HepG2 (cell line): ENCODE measurements at regions not wholly inside any gene's neighbourhood (a gene's known extent, or its start where the extent isn't known, plus 50 kb on each side); places are given as distances from the start of the nearest gene placed in this dataset.

Experiments
- ATAC-seq: fragments of 200-7000 bp; cut with Tn5 transposase; 3 replicates; pipeline ENCODE4 v1.9.1; 2020; ENCODE audit warnings: mild to moderate bottlenecking, moderate library complexity
- BruUV-seq: library from RNA; stranded (reverse); fragments of 400-500 nt; replicated peaks from 2 replicates; lab custom pipeline; 2021; lab: Mats Ljungman, UMichigan
- CTCF ChIA-PET: fragments of 300-600 bp; formaldehyde crosslinking; extraction: SDS; loops from one replicate; lab custom pipeline; 2021; ENCODE audit warnings: low total read pairs, inconsistent platforms, low intra/inter-chr PET ratio; lab: Yijun Ruan, JAX
- POLR2A ChIA-PET: fragments of 350-600 bp; sonication (Branson Sonifier 250); formaldehyde crosslinking; loops from one replicate; lab custom pipeline; 2020; ENCODE audit warnings: antibody characterized with exemption, inconsistent platforms; lab: Yijun Ruan, JAX
- DNase-seq: peaks from one replicate; pipeline ENCODE4 v3.0.0-alpha.2; 2015; ENCODE audit warnings: low spot score
- FAIRE-seq: peaks from 3 replicates; lab custom pipeline; 2011; peaks lifted over from hg19 to GRCh38; lab: Jason Lieb, UNC
- H2AFZ ChIP-seq: one replicate; pipeline ENCODE4 v1.6.1; 2011; ENCODE audit warnings: low read length, inconsistent platforms
- H3K27ac ChIP-seq: fragments of 300-600 bp; 3 replicates; pipeline ENCODE4 v1.8.0; 2011; ENCODE audit warnings: mixed run types, mild to moderate bottlenecking, mixed read lengths, low read length, inconsistent platforms; ENCODE audit not compliant: insufficient read depth; ENCODE audit errors: extremely low read length
- H3K27me3 ChIP-seq, 2 experiments: fragments of 200-600 bp in 1 of 2; 2 replicates in 1 of 2; 3 replicates in 1 of 2; pipeline versions ENCODE4 v1.6.0 to v1.8.0; 2011; ENCODE audit warnings: low read length in 2 of 2, mild to moderate bottlenecking in 2 of 2, moderate library complexity in 2 of 2, inconsistent platforms in 1 of 2; ENCODE audit not compliant: insufficient read depth in 2 of 2, control insufficient read depth in 1 of 2
- H3K36me3 ChIP-seq, 2 experiments: fragments of 200-600 bp in 1 of 2; replicated peaks in 1 of 2; 2 replicates in 1 of 2; 3 replicates in 1 of 2; pipeline versions ENCODE4 v1.5.1 to v1.8.0; 2011; ENCODE audit warnings: low read length in 2 of 2, inconsistent platforms in 1 of 2; ENCODE audit not compliant: insufficient read depth in 2 of 2, control insufficient read depth in 1 of 2
- H3K4me1 ChIP-seq: 2 replicates; pipeline ENCODE4 v1.5.1; 2012; ENCODE audit warnings: low read length, inconsistent platforms; ENCODE audit not compliant: insufficient read depth
- H3K4me2 ChIP-seq: 2 replicates; pipeline ENCODE4 v1.6.0; 2011; ENCODE audit warnings: low read depth, low read length, inconsistent platforms
- H3K4me3 ChIP-seq, 3 experiments: fragments of 200-600 bp in 1 of 3; sonication (generic), shearing (Covaris generic) in 1 of 3; replicated peaks in 1 of 3; 2 replicates each; pipeline ENCODE4 v1.5.1; 2011 to 2016; ENCODE audit warnings: low read length in 3 of 3, inconsistent platforms in 2 of 3, low read depth in 2 of 3, mild to moderate bottlenecking in 2 of 3, control low read depth in 1 of 3, mixed read lengths in 1 of 3; ENCODE audit not compliant: insufficient read depth in 1 of 3
- H3K79me2 ChIP-seq: one replicate; pipeline ENCODE4 v1.6.1; 2011; ENCODE audit warnings: low read length, inconsistent platforms; ENCODE audit not compliant: insufficient read depth
- H3K9ac ChIP-seq: 2 replicates; pipeline ENCODE4 v1.6.0; 2011; ENCODE audit warnings: mild to moderate bottlenecking, low read depth, low read length, inconsistent platforms; ENCODE audit not compliant: insufficient read depth
- H3K9me3 ChIP-seq: 2 replicates; pipeline ENCODE4 v1.5.1; 2012; ENCODE audit warnings: mild to moderate bottlenecking, low read length
- H4K20me1 ChIP-seq: 2 replicates; pipeline ENCODE4 v1.6.0; 2011; ENCODE audit warnings: inconsistent platforms, mild to moderate bottlenecking, low read length, moderate library complexity; ENCODE audit not compliant: insufficient read depth
- DMTF1 ChIP-seq: sonication (generic); formaldehyde crosslinking; IDR thresholded peaks from 2 replicates; pipeline ENCODE4 v1.4.0; 2020; ENCODE audit warnings: mild to moderate bottlenecking, missing genetic modification reagents
- ETV5 ChIP-seq: IDR thresholded peaks from 2 replicates; pipeline ENCODE4 v1.6.1; 2018; ENCODE audit warnings: missing biosample characterization, missing genetic modification reagents, inconsistent platforms, borderline replicate concordance
- MAFF ChIP-seq: IDR thresholded peaks from 2 replicates; pipeline ENCODE4 v1.6.1; 2011; ENCODE audit warnings: low read depth, low read length, improper control_type of control experiment
- MAFK ChIP-seq, 2 experiments: IDR thresholded peaks in 1 of 2; conservative IDR thresholded peaks in 1 of 2; 2 replicates each; pipeline ENCODE4 v1.6.1; 2011; ENCODE audit warnings: improper control_type of control experiment in 2 of 2, low read length in 2 of 2
- SIX4 ChIP-seq: sonication (generic); formaldehyde crosslinking; IDR thresholded peaks from 2 replicates; pipeline ENCODE4 v1.4.0; 2020; ENCODE audit warnings: missing genetic modification reagents
- WGBS: methylation state at CpG from one replicate; pipeline ENCODE4 v1.1.6; 2017; ENCODE audit warnings: low lambda C conversion rate; 5-methylcytosine and 5-hydroxymethylcytosine counted together
- in situ Hi-C: cut with HindIII; loops from 2 replicates; pipeline ENCODE4 v1.10.0; 2017; ENCODE audit warnings: low pct_unique_long_range_greater_than_20kb; ENCODE audit not compliant: extremely low pct_ligation_motif_present
- intact Hi-C: fragments of 100-400 bp; cut with micrococcal nuclease; formaldehyde crosslinking; loops from one replicate; pipeline ENCODE4 v1.10.0; 2022; ENCODE audit not compliant: unreplicated experiment

- Histone ChIP-seq H3K27ac (no peak overlapping the region), H3K27me3 (peaks cover 0 to 21% of the 10 kb centered on the region in 2 experiments; a peak in 3 of 5 replicates), H2AFZ (no peak overlapping the region), H4K20me1 (no peaks in the 10 kb centered on the region), H3K9me3 (no peaks in the 10 kb centered on the region), H3K9ac (no peak overlapping the region), H3K4me2 (no peak overlapping the region)
- ATAC-seq (no peak), DNase-seq (no peak)
- in situ Hi-C loops, result no loop called here
- no TSS peak for BruUV-seq
- CTCF ChIA-PET, result no interaction called here
- peak; percentile 57 to 88; a peak in 3 of 4 replicates for TF ChIP-seq MAFK (conservative IDR thresholded peaks at IDR 0.05 in 1 of 2, IDR thresholded peaks at IDR 0.05 in 1 of 2; ENCODE audit: low read length in 2 of 2)
- no peak for TF ChIP-seq DMTF1
- TF ChIP-seq SIX4 (CRISPR knock-in tag), result no peak
- peak; percentile 76 for TF ChIP-seq MAFF
- TF ChIP-seq ETV5 (CRISPR knock-in tag), result no peak
- TF ChIP-seq, all 625 proteins: peak for 2
- FAIRE-seq, result no peak
- H3K4me3 ChIP-seq, result no peak overlapping the region
- POLR2A ChIA-PET, result no interaction called here
- WGBS, result 3% methylated on average over 5 of the region's 5 CpGs
- intact Hi-C loops, result no loop called here
- H3K4me1 ChIP-seq, result peaks cover 5% of the 10 kb centered on the region
- H3K36me3 ChIP-seq, result no peaks in the 10 kb centered on the region
- no peaks in the 10 kb centered on the region for H3K79me2 ChIP-seq
Measured at GRCh38 chr17:72025113-72025512, 95.7 kb upstream of the SOX9 start.
